ENCODE measurements at regions not wholly inside any gene's neighbourhood (a gene's known extent, or its start where the extent isn't known, plus 50 kb on each side); places are given as distances from the start of the nearest gene placed in this dataset.

- TF ChIP-seq ZBTB21 (CRISPR knock-in tag; IDR thresholded peaks at IDR 0.05; ENCODE audit: borderline replicate concordance) (no peak), USF1 (CRISPR knock-in tag; IDR thresholded peaks at IDR 0.05) (no peak), PRRX2 (CRISPR knock-in tag; IDR thresholded peaks at IDR 0.05) (no peak), ZNF263 (CRISPR knock-in tag; IDR thresholded peaks at IDR 0.05; ENCODE audit: low read depth) (no peak), CREM (CRISPR knock-in tag; IDR thresholded peaks at IDR 0.05) (no peak), SMAD3 (CRISPR knock-in tag; IDR thresholded peaks at IDR 0.05; ENCODE audit: borderline replicate concordance) (no peak)
Observed at GRCh38 chr4:10897076-10897475, 212.5 kb upstream of the CLNK start (continued).

- Mint-ChIP-seq H3K36me3 (peaks cover 64% of the 10 kb centered on the region), H3K9me3 (peaks cover 78% of the 10 kb centered on the region), H3K4me3 (no peak overlapping the region), H3K4me1 (peaks cover 3% of the 10 kb centered on the region), H3K27ac (no peak overlapping the region), H3K27me3 (ENCODE audit: low read depth) (peaks cover 6% of the 10 kb centered on the region)
- TF ChIP-seq CREM (CRISPR knock-in tag; IDR thresholded peaks at IDR 0.05) (no peak), ZNF425 (CRISPR knock-in tag; conservative IDR thresholded peaks at IDR 0.05) (no peak), ZNF317 (CRISPR knock-in tag; IDR thresholded peaks at IDR 0.05; ENCODE audit: borderline replicate concordance, low read depth) (no peak), ETV6 (CRISPR knock-in tag; IDR thresholded peaks at IDR 0.05) (no peak), USF1 (CRISPR knock-in tag; IDR thresholded peaks at IDR 0.05) (no peak), NR3C1 (CRISPR knock-in tag; conservative IDR thresholded peaks at IDR 0.05; ENCODE audit: low read depth) (no peak), ELF4 (CRISPR knock-in tag; IDR thresholded peaks at IDR 0.05; ENCODE audit: low read depth) (no peak), HMGA2 (CRISPR knock-in tag; IDR thresholded peaks at IDR 0.05) (no peak), AR (CRISPR knock-in tag; IDR thresholded peaks at IDR 0.05) (no peak), SP1 (CRISPR knock-in tag; conservative IDR thresholded peaks at IDR 0.05) (no peak), ZSCAN18 (CRISPR knock-in tag; IDR thresholded peaks at IDR 0.05) (no peak), NR2C2 (CRISPR knock-in tag; IDR thresholded peaks at IDR 0.05) (no peak), ZNF423 (CRISPR knock-in tag; IDR thresholded peaks at IDR 0.05) (no peak), TEAD1 (CRISPR knock-in tag; IDR thresholded peaks at IDR 0.05) (no peak), FOXP4 (CRISPR knock-in tag; IDR thresholded peaks at IDR 0.05) (no peak)
- ATAC-seq (peak; percentile 55), DNase-seq (ENCODE audit: low spot score) (no peak)
- POLR2A ChIA-PET = no interaction called here
- CTCF ChIA-PET = interaction anchor here (1.7 kb wide), 1 partner anchor 531 kb away, joined by 4 read pairs; no protein-coding TSS in a partner anchor
Observed at GRCh38 chr4:10893395-10893794, 208.8 kb upstream of the CLNK start.
